ENCODE measurements at regions not wholly inside any gene's neighbourhood (a gene's known extent, or its start where the extent isn't known, plus 50 kb on each side); places are given as distances from the start of the nearest gene placed in this dataset.

DNA sequence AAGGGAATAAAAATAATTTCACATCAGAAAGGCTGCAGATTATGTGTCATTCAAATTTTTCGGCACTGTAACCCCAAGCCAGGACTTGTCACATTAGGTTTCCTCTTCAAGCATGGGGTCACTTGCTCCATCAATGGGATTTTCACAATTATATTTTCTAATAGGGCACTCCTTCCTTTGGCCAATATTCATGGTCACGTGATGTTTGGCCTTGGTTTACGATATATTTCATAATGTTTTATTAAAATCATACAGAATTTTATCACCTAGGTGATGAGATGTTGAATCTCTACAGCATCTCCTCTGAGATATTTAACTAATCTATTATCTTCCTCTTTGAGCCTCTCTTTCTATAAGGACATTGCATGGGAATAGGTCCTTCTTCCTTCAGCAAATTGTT lies 523.5 kb upstream of the SEMA6A start:
- intact Hi-C loops (cut with micrococcal nuclease), result no loop called here
- Mint-ChIP-seq H3K27me3 (ENCODE audit: low read depth in 2 of 2) (no peaks in the 10 kb centered on the region), H3K36me3 (no peaks in the 10 kb centered on the region), H3K27ac (no peak overlapping the region), H3K4me3 (no peak overlapping the region), H3K4me1 (no peaks in the 10 kb centered on the region), H3K9me3 (peaks cover 13 to 17% of the 10 kb centered on the region in 2 donors)
- Histone ChIP-seq H3K27me3 (ENCODE audit: control insufficient read depth, insufficient read depth, low read length) (no peaks in the 10 kb centered on the region), H3K4me3 (ENCODE audit: low read length) (no peak overlapping the region), H3K9me3 (ENCODE audit: control insufficient read depth, insufficient read depth, low read length) (peaks cover 7% of the 10 kb centered on the region), H3K4me1 (ENCODE audit: control insufficient read depth, insufficient read depth, low read length) (no peaks in the 10 kb centered on the region), H3K27ac (ENCODE audit: low read length) (no peak overlapping the region), H3K36me3 (ENCODE audit: control insufficient read depth, insufficient read depth, low read length) (no peaks in the 10 kb centered on the region)
- no peak for TF ChIP-seq CTCF (IDR thresholded peaks at IDR 0.05)
- DNase-seq (no peak), ATAC-seq (no peak)
- WGBS (ENCODE audit: insufficient coverage), result 86% methylated on average over 1 of the region's 3 CpGs

GRCh38 chr5:117095346-117096332 lies 521.0 kb upstream of the SEMA6A start:
- 85% methylated on average over 9 of the region's 10 CpGs for WGBS (ENCODE audit: insufficient coverage)
- Mint-ChIP-seq H3K36me3 (no peaks in the 10 kb centered on the region), H3K4me1 (no peaks in the 10 kb centered on the region), H3K4me3 (no peak overlapping the region), H3K27me3 (ENCODE audit: low read depth in 2 of 2) (no peaks in the 10 kb centered on the region), H3K9me3 (peaks cover 8 to 12% of the 10 kb centered on the region in 2 donors), H3K27ac (no peak overlapping the region)
- intact Hi-C loops (cut with micrococcal nuclease), result no loop called here
- Histone ChIP-seq H3K9me3 (ENCODE audit: control insufficient read depth, insufficient read depth, low read length) (peaks cover 7% of the 10 kb centered on the region), H3K4me3 (ENCODE audit: low read length) (no peak overlapping the region), H3K27ac (ENCODE audit: low read length) (no peak overlapping the region), H3K4me1 (ENCODE audit: control insufficient read depth, insufficient read depth, low read length) (no peaks in the 10 kb centered on the region), H3K27me3 (ENCODE audit: control insufficient read depth, insufficient read depth, low read length) (no peaks in the 10 kb centered on the region), H3K36me3 (ENCODE audit: control insufficient read depth, insufficient read depth, low read length) (no peaks in the 10 kb centered on the region)
- no peak for TF ChIP-seq CTCF (IDR thresholded peaks at IDR 0.05)
- ATAC-seq (no peak), DNase-seq (no peak)

- Histone ChIP-seq H3K4me1 (ENCODE audit: control insufficient read depth, insufficient read depth, low read length) (no peaks in the 10 kb centered on the region), H3K27ac (ENCODE audit: low read length) (no peak overlapping the region), H3K4me3 (ENCODE audit: low read length) (no peak overlapping the region), H3K27me3 (ENCODE audit: control insufficient read depth, insufficient read depth, low read length) (no peaks in the 10 kb centered on the region), H3K9me3 (ENCODE audit: control insufficient read depth, insufficient read depth, low read length) (peaks cover 7% of the 10 kb centered on the region), H3K36me3 (ENCODE audit: control insufficient read depth, insufficient read depth, low read length) (no peaks in the 10 kb centered on the region)
- no peak for TF ChIP-seq CTCF (IDR thresholded peaks at IDR 0.05)
- ATAC-seq (no peak), DNase-seq (no peak)
- intact Hi-C loops (cut with micrococcal nuclease), result no loop called here
- Mint-ChIP-seq H3K9me3 (peaks cover 8 to 12% of the 10 kb centered on the region in 2 donors), H3K4me3 (no peak overlapping the region), H3K4me1 (no peaks in the 10 kb centered on the region), H3K36me3 (no peaks in the 10 kb centered on the region), H3K27me3 (ENCODE audit: low read depth in 2 of 2) (no peaks in the 10 kb centered on the region), H3K27ac (no peak overlapping the region)
- WGBS (ENCODE audit: insufficient coverage), result 94% methylated on average over 17 of the region's 17 CpGs
Observed at GRCh38 chr5:117094114-117094815, 519.6 kb upstream of the SEMA6A start.
